OCI-LY3 (cell line): ENCODE measurements at regions not wholly inside any gene's neighbourhood (a gene's known extent, or its start where the extent isn't known, plus 50 kb on each side); places are given as distances from the start of the nearest gene placed in this dataset.

Experiments
- EZH2phosphoT487 ChIP-seq: fragments of 200-600 bp; shearing (Covaris generic); IDR thresholded peaks from 2 replicates; pipeline ENCODE4 v1.6.1; 2018; ENCODE audit warnings: antibody characterized with exemption, mixed run types, low read depth
- TF ChIP-seq, protein P1 (sequence below): fragments of 200-600, 300-600 bp; sonication (generic); IDR thresholded peaks from 2 replicates; pipeline ENCODE4 v1.5.1; 2014; ENCODE audit warnings: antibody characterized with exemption, low read length, low read depth

DNA sequence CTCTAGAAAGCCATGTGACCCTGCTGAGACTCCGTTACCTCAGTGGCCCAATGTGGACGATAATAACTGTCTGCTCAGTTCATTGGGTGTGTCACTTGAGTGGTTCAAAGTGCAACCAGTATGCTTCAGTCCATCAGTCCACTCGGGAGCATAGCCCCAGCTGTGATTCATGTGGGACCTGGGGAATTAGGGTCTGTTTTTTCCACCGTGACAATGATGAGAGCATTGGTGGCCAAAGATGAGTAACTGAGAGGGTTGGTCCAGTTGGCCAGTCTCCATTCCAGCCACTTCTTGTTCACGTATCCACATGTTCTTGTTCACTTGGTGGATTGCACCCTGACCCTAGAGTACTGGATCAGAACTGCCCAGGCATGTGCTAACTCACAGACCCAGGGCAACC, 403.6 kb downstream of the CD83 start:
- TF ChIP-seq, protein P1, sequence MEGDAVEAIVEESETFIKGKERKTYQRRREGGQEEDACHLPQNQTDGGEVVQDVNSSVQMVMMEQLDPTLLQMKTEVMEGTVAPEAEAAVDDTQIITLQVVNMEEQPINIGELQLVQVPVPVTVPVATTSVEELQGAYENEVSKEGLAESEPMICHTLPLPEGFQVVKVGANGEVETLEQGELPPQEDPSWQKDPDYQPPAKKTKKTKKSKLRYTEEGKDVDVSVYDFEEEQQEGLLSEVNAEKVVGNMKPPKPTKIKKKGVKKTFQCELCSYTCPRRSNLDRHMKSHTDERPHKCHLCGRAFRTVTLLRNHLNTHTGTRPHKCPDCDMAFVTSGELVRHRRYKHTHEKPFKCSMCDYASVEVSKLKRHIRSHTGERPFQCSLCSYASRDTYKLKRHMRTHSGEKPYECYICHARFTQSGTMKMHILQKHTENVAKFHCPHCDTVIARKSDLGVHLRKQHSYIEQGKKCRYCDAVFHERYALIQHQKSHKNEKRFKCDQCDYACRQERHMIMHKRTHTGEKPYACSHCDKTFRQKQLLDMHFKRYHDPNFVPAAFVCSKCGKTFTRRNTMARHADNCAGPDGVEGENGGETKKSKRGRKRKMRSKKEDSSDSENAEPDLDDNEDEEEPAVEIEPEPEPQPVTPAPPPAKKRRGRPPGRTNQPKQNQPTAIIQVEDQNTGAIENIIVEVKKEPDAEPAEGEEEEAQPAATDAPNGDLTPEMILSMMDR, result no peak
- TF ChIP-seq EZH2phosphoT487, result no peak
